ENCODE measurements at regions not wholly inside any gene's neighbourhood (a gene's known extent, or its start where the extent isn't known, plus 50 kb on each side); places are given as distances from the start of the nearest gene placed in this dataset.

GRCh38 chr12:105847068-105847467 is 291.7 kb downstream of the NUAK1 start:
- TF ChIP-seq CTCF (IDR thresholded peaks at IDR 0.05) (no peak), POLR2A (IDR thresholded peaks at IDR 0.05; ENCODE audit: low read depth) (no peak), EP300 (IDR thresholded peaks at IDR 0.05) (no peak)

Measured in esophagus muscularis mucosa (tissue), 4 donors.